ENCODE measurements at regions not wholly inside any gene's neighbourhood (a gene's known extent, or its start where the extent isn't known, plus 50 kb on each side); places are given as distances from the start of the nearest gene placed in this dataset.
"Not testable (repeated sequence)": the region's sequence is repeated elsewhere in the genome, so short reads cannot be mapped to it uniquely, and the experiment has no call there.

DNA sequence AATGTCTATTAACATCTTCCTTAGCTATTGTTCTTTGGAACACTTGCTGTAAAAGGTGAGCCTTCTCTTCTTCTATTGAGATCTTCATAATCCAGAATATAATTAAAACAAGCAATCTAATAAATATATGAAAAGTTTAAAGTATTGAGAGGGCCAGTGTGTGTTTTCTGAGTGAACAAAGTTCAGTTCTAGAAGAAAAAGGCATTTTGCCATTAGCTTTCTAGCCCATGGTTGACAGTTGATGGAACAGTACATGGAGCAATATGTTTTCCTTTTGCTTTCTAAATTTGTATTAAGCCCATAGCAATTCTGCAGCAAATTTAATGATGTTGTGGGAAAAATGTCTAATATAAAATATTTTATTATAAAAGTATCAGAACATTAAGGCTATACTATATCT lies 853.0 kb downstream of the TRHDE start:
- FAIRE-seq (no peak), DNase-seq (ENCODE audit: low read depth, low spot score) (no peak)

DNA sequence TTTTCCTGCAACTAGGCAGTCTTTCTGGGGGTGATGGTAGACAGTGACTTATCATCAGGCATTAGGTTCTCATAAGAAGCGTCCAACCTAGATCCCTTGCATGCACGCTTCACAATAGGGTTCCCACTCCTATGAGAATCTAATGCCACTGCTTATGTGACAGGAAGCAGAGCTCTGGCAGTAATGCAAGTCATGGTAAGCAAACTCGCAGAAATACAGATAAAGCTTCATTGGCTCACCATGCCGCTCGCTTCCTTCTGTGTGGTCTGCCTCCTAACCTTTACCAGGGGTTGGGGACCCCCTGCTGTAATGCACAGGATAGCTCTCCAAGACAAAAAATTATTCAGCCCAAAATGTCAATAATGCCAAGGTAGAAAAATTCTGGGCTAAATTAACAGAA lies 864.2 kb downstream of the TRHDE start:
- no peak overlapping the region for H3K4me2 ChIP-seq (ENCODE audit: control insufficient read depth, extremely low read depth, insufficient read depth, low read depth, low read length)
- H3K4me1 ChIP-seq (ENCODE audit: control insufficient read depth, extremely low read depth, insufficient read depth, low read length), result no peaks in the 10 kb centered on the region
- no peaks in the 10 kb centered on the region for H3K79me2 ChIP-seq (ENCODE audit: control insufficient read depth, insufficient read depth, low read length)
- no peak overlapping the region for H2AFZ ChIP-seq (ENCODE audit: control insufficient read depth, low read length)
- no peak overlapping the region for H3K27ac ChIP-seq (ENCODE audit: control insufficient read depth, insufficient read depth, low read length)
- H3K27me3 ChIP-seq (ENCODE audit: control insufficient read depth, extremely low read depth, insufficient read depth, low read length), result no peaks in the 10 kb centered on the region
- H3K4me3 ChIP-seq (ENCODE audit: control insufficient read depth in 2 of 3, extremely low read depth in 1 of 3, insufficient read depth in 2 of 3, low read depth in 1 of 3, low read length in 3 of 3), result no peak overlapping the region
- H3K9ac ChIP-seq (ENCODE audit: control insufficient read depth, extremely low read depth, insufficient read depth, low read length), result no peak overlapping the region
- no peaks in the 10 kb centered on the region for H4K20me1 ChIP-seq (ENCODE audit: control insufficient read depth, extremely low read depth, insufficient read depth, low read length)
- TF ChIP-seq EZH2 (IDR thresholded peaks at IDR 0.05; ENCODE audit: low read length), result no peak
- TF ChIP-seq, protein P1, sequence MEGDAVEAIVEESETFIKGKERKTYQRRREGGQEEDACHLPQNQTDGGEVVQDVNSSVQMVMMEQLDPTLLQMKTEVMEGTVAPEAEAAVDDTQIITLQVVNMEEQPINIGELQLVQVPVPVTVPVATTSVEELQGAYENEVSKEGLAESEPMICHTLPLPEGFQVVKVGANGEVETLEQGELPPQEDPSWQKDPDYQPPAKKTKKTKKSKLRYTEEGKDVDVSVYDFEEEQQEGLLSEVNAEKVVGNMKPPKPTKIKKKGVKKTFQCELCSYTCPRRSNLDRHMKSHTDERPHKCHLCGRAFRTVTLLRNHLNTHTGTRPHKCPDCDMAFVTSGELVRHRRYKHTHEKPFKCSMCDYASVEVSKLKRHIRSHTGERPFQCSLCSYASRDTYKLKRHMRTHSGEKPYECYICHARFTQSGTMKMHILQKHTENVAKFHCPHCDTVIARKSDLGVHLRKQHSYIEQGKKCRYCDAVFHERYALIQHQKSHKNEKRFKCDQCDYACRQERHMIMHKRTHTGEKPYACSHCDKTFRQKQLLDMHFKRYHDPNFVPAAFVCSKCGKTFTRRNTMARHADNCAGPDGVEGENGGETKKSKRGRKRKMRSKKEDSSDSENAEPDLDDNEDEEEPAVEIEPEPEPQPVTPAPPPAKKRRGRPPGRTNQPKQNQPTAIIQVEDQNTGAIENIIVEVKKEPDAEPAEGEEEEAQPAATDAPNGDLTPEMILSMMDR (optimal IDR thresholded peaks at IDR 0.05 in 1 of 3, IDR thresholded peaks at IDR 0.05 in 1 of 3, conservative IDR thresholded peaks at IDR 0.05 in 1 of 3; ENCODE audit: extremely low read depth in 1 of 3, insufficient read depth in 2 of 3, low read length in 3 of 3), result no peak
- no peak for DNase-seq (ENCODE audit: low read depth, low spot score)
- dilution Hi-C loops (cut with MboI; ENCODE audit: extremely low pct_ligation_motif_present, low sequenced_read_pairs), result no loop called here
- H3K9me3 ChIP-seq (ENCODE audit: control insufficient read depth, low read depth, low read length), result no peaks in the 10 kb centered on the region
- FAIRE-seq, result no peak
- H3K36me3 ChIP-seq (ENCODE audit: control insufficient read depth in 2 of 2, extremely low read depth in 1 of 2, insufficient read depth in 2 of 2, low read length in 2 of 2), result no peaks in the 10 kb centered on the region
- H3K9me1 ChIP-seq (ENCODE audit: control insufficient read depth, extremely low read depth, insufficient read depth, low read length), result no peaks in the 10 kb centered on the region

More for the DNA sequence above, 853.0 kb downstream of the TRHDE start:
- H3K4me1 ChIP-seq (ENCODE audit: control insufficient read depth, extremely low read depth, insufficient read depth, low read length), result no peaks in the 10 kb centered on the region
- no peak overlapping the region for H3K27ac ChIP-seq (ENCODE audit: control insufficient read depth, insufficient read depth, low read length)
- no peaks in the 10 kb centered on the region for H3K79me2 ChIP-seq (ENCODE audit: control insufficient read depth, insufficient read depth, low read length)
- no peak overlapping the region for H3K4me2 ChIP-seq (ENCODE audit: control insufficient read depth, extremely low read depth, insufficient read depth, low read depth, low read length)
- TF ChIP-seq EZH2 (IDR thresholded peaks at IDR 0.05; ENCODE audit: low read length), result no peak
- TF ChIP-seq, protein P1 (optimal IDR thresholded peaks at IDR 0.05 in 1 of 3, IDR thresholded peaks at IDR 0.05 in 1 of 3, conservative IDR thresholded peaks at IDR 0.05 in 1 of 3; ENCODE audit: extremely low read depth in 1 of 3, insufficient read depth in 2 of 3, low read length in 3 of 3), result no peak
- no peaks in the 10 kb centered on the region for H3K27me3 ChIP-seq (ENCODE audit: control insufficient read depth, extremely low read depth, insufficient read depth, low read length)
- no peaks in the 10 kb centered on the region for H3K36me3 ChIP-seq (ENCODE audit: control insufficient read depth in 2 of 2, extremely low read depth in 1 of 2, insufficient read depth in 2 of 2, low read length in 2 of 2)
- H3K9me1 ChIP-seq (ENCODE audit: control insufficient read depth, extremely low read depth, insufficient read depth, low read length), result no peaks in the 10 kb centered on the region
- no peak overlapping the region for H3K9ac ChIP-seq (ENCODE audit: control insufficient read depth, extremely low read depth, insufficient read depth, low read length)
- no peak overlapping the region for H2AFZ ChIP-seq (ENCODE audit: control insufficient read depth, low read length)
- H3K9me3 ChIP-seq (ENCODE audit: control insufficient read depth, low read depth, low read length), result no peaks in the 10 kb centered on the region
- H3K4me3 ChIP-seq (ENCODE audit: control insufficient read depth in 2 of 3, extremely low read depth in 1 of 3, insufficient read depth in 2 of 3, low read depth in 1 of 3, low read length in 3 of 3), result no peak overlapping the region
- H4K20me1 ChIP-seq (ENCODE audit: control insufficient read depth, extremely low read depth, insufficient read depth, low read length), result no peaks in the 10 kb centered on the region
- dilution Hi-C loops (cut with MboI; ENCODE audit: extremely low pct_ligation_motif_present, low sequenced_read_pairs), result no loop called here

DNA sequence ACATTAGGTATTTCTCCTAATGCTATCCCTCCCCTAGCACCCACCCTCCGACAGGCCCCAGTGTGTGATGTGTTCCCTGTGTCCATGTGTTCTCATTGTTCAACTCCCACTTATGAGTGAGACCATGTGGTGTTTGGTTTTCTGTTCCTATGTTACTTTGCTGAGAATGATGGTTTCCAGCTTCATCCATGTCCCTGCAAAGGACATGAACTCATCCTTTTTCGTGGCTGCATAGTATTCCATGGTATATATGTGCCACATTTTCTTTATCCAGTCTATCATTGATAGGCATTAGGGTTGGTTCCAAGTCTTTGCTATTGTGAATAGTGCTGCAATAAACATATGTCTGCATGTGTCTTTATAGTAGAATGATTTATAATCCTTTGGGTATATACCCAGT lies 867.5 kb downstream of the TRHDE start:
- H3K36me3 ChIP-seq (ENCODE audit: control insufficient read depth in 2 of 2, extremely low read depth in 1 of 2, insufficient read depth in 2 of 2, low read length in 2 of 2); DNase-seq (ENCODE audit: low read depth, low spot score); H3K4me3 ChIP-seq (ENCODE audit: control insufficient read depth in 2 of 3, extremely low read depth in 1 of 3, insufficient read depth in 2 of 3, low read depth in 1 of 3, low read length in 3 of 3); H3K4me1 ChIP-seq (ENCODE audit: control insufficient read depth, extremely low read depth, insufficient read depth, low read length); H3K4me2 ChIP-seq (ENCODE audit: control insufficient read depth, extremely low read depth, insufficient read depth, low read depth, low read length); H3K27ac ChIP-seq (ENCODE audit: control insufficient read depth, insufficient read depth, low read length); H3K27me3 ChIP-seq (ENCODE audit: control insufficient read depth, extremely low read depth, insufficient read depth, low read length); H4K20me1 ChIP-seq (ENCODE audit: control insufficient read depth, extremely low read depth, insufficient read depth, low read length); H3K9me3 ChIP-seq (ENCODE audit: control insufficient read depth, low read depth, low read length); FAIRE-seq; dilution Hi-C loops (cut with MboI; ENCODE audit: extremely low pct_ligation_motif_present, low sequenced_read_pairs); H2AFZ ChIP-seq (ENCODE audit: control insufficient read depth, low read length); H3K79me2 ChIP-seq (ENCODE audit: control insufficient read depth, insufficient read depth, low read length); H3K9ac ChIP-seq (ENCODE audit: control insufficient read depth, extremely low read depth, insufficient read depth, low read length); H3K9me1 ChIP-seq (ENCODE audit: control insufficient read depth, extremely low read depth, insufficient read depth, low read length): not testable (repeated sequence)

All from keratinocyte (primary cell).